IMR-90 (cell line): ENCODE measurements at regions not wholly inside any gene's neighbourhood (a gene's known extent, or its start where the extent isn't known, plus 50 kb on each side); places are given as distances from the start of the nearest gene placed in this dataset.

Experiments
- ATAC-seq: fragments of 200-7000 bp; cut with Tn5 transposase; 2 replicates; pipeline ENCODE4 v1.9.1; 2020; ENCODE audit warnings: low read depth, mild to moderate bottlenecking, moderate library complexity
- BruUV-seq: library from RNA; stranded (reverse); fragments of 400-500 nt; replicated peaks from 2 replicates; lab custom pipeline; 2021; lab: Mats Ljungman, UMichigan
- CTCF ChIA-PET: fragments of 300-600 bp; formaldehyde crosslinking; extraction: SDS; loops from one replicate; lab custom pipeline; 2021; ENCODE audit warnings: antibody characterized with exemption; lab: Yijun Ruan, JAX
- POLR2A ChIA-PET: fragments of 300-600 bp; sonication (Branson Sonifier 250); formaldehyde crosslinking; loops from one replicate; lab custom pipeline; 2022; ENCODE audit warnings: antibody characterized with exemption; ENCODE audit not compliant: unreplicated experiment; lab: Charles Lee
- DNase-seq: peaks from one replicate; pipeline ENCODE4 v3.0.0; 2013
- H2AFZ ChIP-seq: replicated peaks from 2 replicates; pipeline ENCODE3; 2013; ENCODE audit warnings: low read length, mild to moderate bottlenecking; ENCODE audit not compliant: poor library complexity
- H2AK5ac ChIP-seq: 2 replicates; pipeline ENCODE4 v1.6.1; 2013; ENCODE audit warnings: low read depth, low read length, inconsistent platforms
- H2AK9ac ChIP-seq: replicated peaks from 2 replicates; pipeline ENCODE3; 2013; ENCODE audit warnings: mild to moderate bottlenecking, low read depth, low read length, moderate library complexity; ENCODE audit not compliant: poor library complexity
- H2BK120ac ChIP-seq: 2 replicates; pipeline ENCODE4 v1.6.1; 2013; ENCODE audit warnings: low read depth, low read length, inconsistent platforms
- H2BK15ac ChIP-seq: 3 replicates; pipeline ENCODE4 v1.6.1; 2013; ENCODE audit warnings: low read depth, low read length, inconsistent platforms
- H2BK20ac ChIP-seq: 2 replicates; pipeline ENCODE4 v1.6.1; 2013; ENCODE audit warnings: low read depth, mild to moderate bottlenecking, inconsistent platforms, low read length, moderate library complexity
- H2BK5ac ChIP-seq: 2 replicates; pipeline ENCODE4 v1.6.1; 2013; ENCODE audit warnings: mild to moderate bottlenecking, low read depth, low read length, inconsistent platforms; ENCODE audit not compliant: poor library complexity, severe bottlenecking
- H3K14ac ChIP-seq: replicated peaks from 2 replicates; pipeline ENCODE4 v1.6.1; 2013; ENCODE audit warnings: low read depth, low read length, inconsistent platforms
- H3K18ac ChIP-seq: 2 replicates; pipeline ENCODE4 v1.6.1; 2013; ENCODE audit warnings: low read depth, low read length, control low read depth
- H3K23ac ChIP-seq: 2 replicates; pipeline ENCODE4 v1.6.1; 2013; ENCODE audit warnings: low read depth, low read length, inconsistent platforms
- H3K27ac ChIP-seq: 2 replicates; pipeline ENCODE4 v1.5.1; 2013; ENCODE audit warnings: mild to moderate bottlenecking, control low read depth, low read length; ENCODE audit not compliant: insufficient read depth
- H3K27me3 ChIP-seq: 2 replicates; pipeline ENCODE4 v1.6.1; 2013; ENCODE audit warnings: low read length; ENCODE audit not compliant: control insufficient read depth, insufficient read depth
- H3K36me3 ChIP-seq: 2 replicates; pipeline ENCODE4 v1.6.1; 2013; ENCODE audit warnings: low read length, mixed read lengths; ENCODE audit not compliant: control insufficient read depth, insufficient read depth
- H3K4ac ChIP-seq: 2 replicates; pipeline ENCODE4 v1.6.1; 2013; ENCODE audit warnings: low read depth, low read length, inconsistent platforms
- H3K4me1 ChIP-seq: 2 replicates; pipeline ENCODE4 v1.6.1; 2013; ENCODE audit warnings: low read length, mixed read lengths; ENCODE audit not compliant: control insufficient read depth, insufficient read depth
- H3K4me2 ChIP-seq: 2 replicates; pipeline ENCODE4 v1.6.1; 2013; ENCODE audit warnings: low read depth, mild to moderate bottlenecking, control low read depth, low read length, moderate library complexity
- H3K4me3 ChIP-seq: 2 replicates; pipeline ENCODE4 v1.5.1; 2013; ENCODE audit warnings: low read depth, mild to moderate bottlenecking, control low read depth, low read length, moderate library complexity; ENCODE audit not compliant: insufficient read depth
- H3K56ac ChIP-seq: 2 replicates; pipeline ENCODE4 v1.6.1; 2013; ENCODE audit warnings: low read length, inconsistent platforms; ENCODE audit not compliant: insufficient read depth; ENCODE audit errors: extremely low read depth
- H3K79me1 ChIP-seq, 2 experiments: 2 replicates each; pipeline ENCODE4 v1.6.1; 2013; ENCODE audit warnings: low read length in 2 of 2, inconsistent platforms in 1 of 2, low read depth in 1 of 2
- H3K9ac ChIP-seq: 2 replicates; pipeline ENCODE4 v1.6.1; 2013; ENCODE audit warnings: low read depth, low read length, control low read depth
- H3K9me1 ChIP-seq: 2 replicates; pipeline ENCODE4 v1.6.1; 2013; ENCODE audit warnings: low read length, inconsistent platforms; ENCODE audit not compliant: insufficient read depth
- H3K9me3 ChIP-seq: 2 replicates; pipeline ENCODE4 v1.6.1; 2013; ENCODE audit warnings: low read length; ENCODE audit not compliant: control insufficient read depth, insufficient read depth
- H4K20me1 ChIP-seq: 2 replicates; pipeline ENCODE4 v1.6.1; 2013; ENCODE audit warnings: low read length, inconsistent platforms; ENCODE audit not compliant: insufficient read depth
- H4K5ac ChIP-seq: 2 replicates; pipeline ENCODE4 v1.6.1; 2013; ENCODE audit warnings: mild to moderate bottlenecking, low read depth, low read length, control low read depth
- H4K8ac ChIP-seq, 2 experiments: 2 replicates each; pipeline ENCODE4 v1.6.1; 2013; ENCODE audit warnings: low read depth in 2 of 2, low read length in 2 of 2, control low read depth in 1 of 2, inconsistent platforms in 1 of 2
- H4K91ac ChIP-seq: 2 replicates; pipeline ENCODE4 v1.6.1; 2013; ENCODE audit warnings: low read depth, low read length, inconsistent platforms; ENCODE audit not compliant: insufficient read depth
- BHLHE40 ChIP-seq: fragments of 150-350 bp; IDR thresholded peaks from 2 replicates; pipeline ENCODE4 v1.6.1; 2016; ENCODE audit warnings: mild to moderate bottlenecking, low read depth, low read length
- CTCF ChIP-seq: conservative IDR thresholded peaks from 2 replicates; pipeline ENCODE4 v1.5.1; 2012; ENCODE audit warnings: mild to moderate bottlenecking, low read depth, low read length, improper control_type of control experiment
- ELK1 ChIP-seq: fragments of 150-350 bp; IDR thresholded peaks from 2 replicates; pipeline ENCODE4 v1.6.1; 2016; ENCODE audit warnings: low read depth, mild to moderate bottlenecking, low read length, moderate library complexity, borderline replicate concordance
- FOS ChIP-seq: fragments of 150-350 bp; IDR thresholded peaks from 2 replicates; pipeline ENCODE4 v1.6.1; 2016; ENCODE audit warnings: low read depth, low read length
- NFE2L2 ChIP-seq: fragments of 150-350 bp; IDR thresholded peaks from 2 replicates; pipeline ENCODE4 v1.6.1; 2016; ENCODE audit warnings: low read depth, mild to moderate bottlenecking, low read length
- RAD21 ChIP-seq: IDR thresholded peaks from 2 replicates; pipeline ENCODE4 v1.6.1; 2012; ENCODE audit warnings: low read length, improper control_type of control experiment
- RCOR1 ChIP-seq: IDR thresholded peaks from 2 replicates; pipeline ENCODE4 v1.6.1; 2012; ENCODE audit warnings: mild to moderate bottlenecking, low read length, improper control_type of control experiment; ENCODE audit not compliant: insufficient replicate concordance
- SMC3 ChIP-seq: fragments of 150-350 bp; IDR thresholded peaks from 2 replicates; pipeline ENCODE4 v1.6.1; 2016; ENCODE audit warnings: low read depth, mild to moderate bottlenecking, antibody characterized with exemption, low read length, moderate library complexity
- USF2 ChIP-seq: fragments of 150-350 bp; IDR thresholded peaks from 2 replicates; pipeline ENCODE4 v1.6.1; 2017; ENCODE audit warnings: mild to moderate bottlenecking, antibody characterized with exemption, low read length, low read depth
- WGBS, 2 experiments: methylation state at CpG; one replicate each; pipeline versions ENCODE4 v1.1.5 to v1.1.7; 2013; ENCODE audit warnings: missing lambda C conversion rate in 2 of 2; ENCODE audit not compliant: insufficient read length in 1 of 2; ENCODE audit errors: extremely low coverage in 2 of 2; 5-methylcytosine and 5-hydroxymethylcytosine counted together
- dilution Hi-C: fragments of 300-500 bp; cut with HindIII; formaldehyde crosslinking; loops from one replicate; pipeline ENCODE4 v1.14.3; 2018; ENCODE audit warnings: low sequenced_read_pairs; ENCODE audit not compliant: unreplicated experiment
- in situ Hi-C: fragments of 300-500 bp; cut with MboI; formaldehyde crosslinking; loops from 3 replicates; pipeline ENCODE4 v1.14.3; 2019; ENCODE audit warnings: low sequenced_read_pairs, inconsistent platforms, mixed read lengths
- intact Hi-C: fragments of 100-400 bp; cut with micrococcal nuclease; formaldehyde crosslinking; loops from 2 replicates; pipeline ENCODE4 v1.10.0; 2022

DNA sequence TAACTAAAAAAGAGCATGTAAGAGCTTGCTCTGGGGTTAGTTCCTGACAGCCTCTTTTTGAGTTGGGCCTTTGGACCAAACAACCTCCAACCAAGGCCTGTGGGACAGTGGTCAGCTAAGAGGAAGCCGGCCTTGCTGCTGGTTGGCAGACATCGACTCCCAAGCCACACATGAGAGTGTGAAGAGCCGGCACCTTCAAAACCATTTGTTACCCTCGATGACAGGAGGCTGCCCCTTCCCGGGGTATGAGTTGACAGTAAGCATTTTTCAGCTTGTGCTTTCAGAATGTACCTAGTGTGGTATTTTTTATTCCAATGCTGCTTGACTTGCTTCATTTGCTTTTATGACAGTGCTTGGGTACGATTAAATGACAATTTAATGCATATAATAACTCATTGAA is 168.6 kb upstream of the IGFBP7 start:
- no peak overlapping the region for H2BK20ac ChIP-seq
- no peak overlapping the region for H3K56ac ChIP-seq
- H3K18ac ChIP-seq: no peak overlapping the region
- no peak overlapping the region for H3K27ac ChIP-seq
- H2BK5ac ChIP-seq: no peak overlapping the region
- BruUV-seq: no TSS peak
- H2AK9ac ChIP-seq: no peak overlapping the region
- no peak overlapping the region for H2BK120ac ChIP-seq
- H3K9me1 ChIP-seq: no peaks in the 10 kb centered on the region
- peaks cover 1% of the 10 kb centered on the region; the same call in 1 of the 2 replicates for H3K27me3 ChIP-seq
- CTCF ChIA-PET: no interaction called here
- H3K14ac ChIP-seq: no peak overlapping the region
- no peak overlapping the region for H2BK15ac ChIP-seq
- no peaks in the 10 kb centered on the region for H4K20me1 ChIP-seq
- in situ Hi-C loops (no loop called here), dilution Hi-C loops (no loop called here), intact Hi-C loops (no loop called here)
- H4K91ac ChIP-seq: no peak overlapping the region
- no peak overlapping the region for H4K8ac ChIP-seq
- H3K79me1 ChIP-seq: no peaks in the 10 kb centered on the region
- no peaks in the 10 kb centered on the region for H3K9me3 ChIP-seq
- H3K4me2 ChIP-seq: no peak overlapping the region
- no peak overlapping the region for H2AK5ac ChIP-seq
- H3K36me3 ChIP-seq: no peaks in the 10 kb centered on the region
- POLR2A ChIA-PET: no interaction called here
- TF ChIP-seq ELK1 (no peak), FOS (no peak), BHLHE40 (no peak), USF2 (no peak), CTCF (no peak), RCOR1 (no peak), SMC3 (no peak), RAD21 (no peak), NFE2L2 (no peak)
- WGBS, 2 experiments: 60% methylated on average over 1 of the region's 6 CpGs; no CpG with 5 or more reads in 1 of the 2 experiments
- H3K9ac ChIP-seq: no peak overlapping the region
- H3K23ac ChIP-seq: no peak overlapping the region
- no peak for DNase-seq
- no peak overlapping the region for H3K4ac ChIP-seq
- ATAC-seq: no peak
- no peak overlapping the region for H2AFZ ChIP-seq
- no peaks in the 10 kb centered on the region for H3K4me1 ChIP-seq
- no peak overlapping the region for H4K5ac ChIP-seq
- no peak overlapping the region for H3K4me3 ChIP-seq
